Limb (tissue), 2 donors: ENCODE measurements at regions not wholly inside any gene's neighbourhood (a gene's known extent, or its start where the extent isn't known, plus 50 kb on each side); places are given as distances from the start of the nearest gene placed in this dataset.
"Not testable (repeated sequence)": the region's sequence is repeated elsewhere in the genome, so short reads cannot be mapped to it uniquely, and the experiment has no call there.

Source experiments
- DNase-seq, 2 donors: peaks; one replicate each; pipeline ENCODE4 v3.0.0-alpha.2; 2016; ENCODE audit errors: extremely low spot score in 2 of 2

- no peak for DNase-seq
These were observed 58.9 kb upstream of the TMTC2 start for GRCh38 chr12:82627799-82628198.

GRCh38 chr12:82634495-82635258, 52.0 kb upstream of the TMTC2 start:
- DNase-seq = not testable (repeated sequence)

- no peak for DNase-seq
These were observed 51.4 kb upstream of the TMTC2 start for GRCh38 chr12:82635263-82635662.
